ENCODE measurements at regions not wholly inside any gene's neighbourhood (a gene's known extent, or its start where the extent isn't known, plus 50 kb on each side); places are given as distances from the start of the nearest gene placed in this dataset.

GRCh38 chr20:22464312-22465003, 119.9 kb downstream of the FOXA2 start:
- no peak for TF ChIP-seq CTCF (IDR thresholded peaks at IDR 0.05; ENCODE audit: borderline replicate concordance, extremely low read depth, insufficient read depth)
- Histone ChIP-seq H3K36me3 (ENCODE audit: control insufficient read depth in 2 of 3, insufficient read depth in 3 of 3, low read length in 3 of 3) (no peaks in the 10 kb centered on the region), H3K9me3 (ENCODE audit: control insufficient read depth in 2 of 3, insufficient read depth in 1 of 3, low read length in 3 of 3) (no peaks in the 10 kb centered on the region), H3K4me3 (ENCODE audit: low read length in 3 of 3) (no peak overlapping the region), H3K27me3 (ENCODE audit: control insufficient read depth, insufficient read depth, low read length) (no peaks in the 10 kb centered on the region), H3K4me1 (ENCODE audit: control insufficient read depth in 2 of 3, insufficient read depth in 2 of 3, low read depth in 1 of 3, low read length in 3 of 3) (no peaks in the 10 kb centered on the region), H3K27ac (ENCODE audit: low read depth in 2 of 2, low read length in 2 of 2) (no peak overlapping the region), H3K9ac (ENCODE audit: low read length in 3 of 3) (no peak overlapping the region)
- DNase-seq = no peak
- intact Hi-C loops (cut with DNase I) = no loop called here
- FAIRE-seq = no peak

- Histone ChIP-seq H3K9ac (ENCODE audit: low read length in 3 of 3) (no peak overlapping the region), H3K27me3 (ENCODE audit: control insufficient read depth, insufficient read depth, low read length) (no peaks in the 10 kb centered on the region), H3K9me3 (ENCODE audit: control insufficient read depth in 2 of 3, insufficient read depth in 1 of 3, low read length in 3 of 3) (no peaks in the 10 kb centered on the region), H3K4me3 (ENCODE audit: low read length in 3 of 3) (no peak overlapping the region), H3K36me3 (ENCODE audit: control insufficient read depth in 2 of 3, insufficient read depth in 3 of 3, low read length in 3 of 3) (no peaks in the 10 kb centered on the region), H3K27ac (ENCODE audit: low read depth in 2 of 2, low read length in 2 of 2) (no peak overlapping the region), H3K4me1 (ENCODE audit: control insufficient read depth in 2 of 3, insufficient read depth in 2 of 3, low read depth in 1 of 3, low read length in 3 of 3) (no peaks in the 10 kb centered on the region)
- TF ChIP-seq CTCF (IDR thresholded peaks at IDR 0.05; ENCODE audit: borderline replicate concordance, extremely low read depth, insufficient read depth) = no peak
- FAIRE-seq = no peak
- peak in 3 of 5 donors; percentile 12 to 56 (median 39) for DNase-seq
- intact Hi-C loops (cut with DNase I) = no loop called here
Measured at GRCh38 chr20:22462975-22463914, 121.1 kb downstream of the FOXA2 start.

DNA sequence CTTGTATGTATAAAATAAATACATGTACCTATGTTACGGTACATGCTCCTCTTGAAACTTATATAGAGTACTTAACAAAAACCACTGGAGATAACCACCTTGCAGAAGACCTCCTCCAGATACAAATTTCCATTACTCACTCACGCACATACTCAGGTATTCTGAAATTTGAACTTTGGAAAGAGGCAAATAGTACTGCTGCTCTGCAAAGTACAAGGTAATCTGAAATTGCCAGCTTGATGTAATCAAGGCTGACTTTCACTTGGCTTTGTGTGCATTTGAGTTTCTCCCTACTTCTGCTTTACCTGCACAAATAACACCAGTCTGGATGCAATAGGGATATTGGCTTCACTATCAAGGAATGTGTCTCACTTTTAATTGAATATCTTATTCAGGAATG, 123.6 kb downstream of the FOXA2 start:
- H3K4me1 ChIP-seq (ENCODE audit: control insufficient read depth in 2 of 3, insufficient read depth in 2 of 3, low read depth in 1 of 3, low read length in 3 of 3) = no peaks in the 10 kb centered on the region
- FAIRE-seq = no peak
- H3K9me3 ChIP-seq (ENCODE audit: control insufficient read depth in 2 of 3, insufficient read depth in 1 of 3, low read length in 3 of 3) = no peaks in the 10 kb centered on the region
- TF ChIP-seq CTCF (IDR thresholded peaks at IDR 0.05; ENCODE audit: borderline replicate concordance, extremely low read depth, insufficient read depth) = no peak
- no peak overlapping the region for H3K9ac ChIP-seq (ENCODE audit: low read length in 3 of 3)
- no peaks in the 10 kb centered on the region for H3K27me3 ChIP-seq (ENCODE audit: control insufficient read depth, insufficient read depth, low read length)
- intact Hi-C loops (cut with DNase I) = no loop called here
- no peak overlapping the region for H3K27ac ChIP-seq (ENCODE audit: low read depth in 2 of 2, low read length in 2 of 2)
- H3K36me3 ChIP-seq (ENCODE audit: control insufficient read depth in 2 of 3, insufficient read depth in 3 of 3, low read length in 3 of 3) = no peaks in the 10 kb centered on the region
- no peak for DNase-seq
- no peak overlapping the region for H3K4me3 ChIP-seq (ENCODE audit: low read length in 3 of 3)
